HG03342 (cell line): ENCODE measurements at regions not wholly inside any gene's neighbourhood (a gene's known extent, or its start where the extent isn't known, plus 50 kb on each side); places are given as distances from the start of the nearest gene placed in this dataset.
"Not testable (repeated sequence)": the region's sequence is repeated elsewhere in the genome, so short reads cannot be mapped to it uniquely, and the experiment has no call there.

Experiments
- ATAC-seq: cut with Tn5 transposase; IDR thresholded peaks from one replicate; pipeline ENCODE4 v1.9.1; 2021; ENCODE audit warnings: mild to moderate bottlenecking, moderate library complexity; ENCODE audit not compliant: unreplicated experiment

DNA sequence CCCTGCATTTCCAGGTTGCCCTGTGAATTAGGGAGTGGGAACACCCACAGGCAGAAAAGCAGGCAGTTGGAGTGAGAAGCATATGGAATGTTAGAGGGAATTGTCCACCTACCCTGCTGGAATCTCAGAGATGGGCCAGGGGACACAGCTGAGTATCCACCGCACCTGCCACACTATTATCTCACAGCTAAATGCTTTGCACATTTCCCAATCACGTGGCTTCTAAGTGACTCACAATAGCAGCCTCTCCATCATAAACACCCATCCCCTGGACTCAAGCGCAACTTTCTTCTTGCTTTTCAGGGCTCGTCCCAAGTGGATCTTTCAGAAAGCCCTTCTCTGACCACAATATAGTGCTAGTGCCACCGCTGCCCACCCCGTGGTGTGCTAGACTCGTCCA, 389.0 kb upstream of the LMCD1 start:
- no peak for ATAC-seq

- ATAC-seq = no peak
These were observed 388.0 kb upstream of the LMCD1 start for GRCh38 chr3:8113626-8114025.

DNA sequence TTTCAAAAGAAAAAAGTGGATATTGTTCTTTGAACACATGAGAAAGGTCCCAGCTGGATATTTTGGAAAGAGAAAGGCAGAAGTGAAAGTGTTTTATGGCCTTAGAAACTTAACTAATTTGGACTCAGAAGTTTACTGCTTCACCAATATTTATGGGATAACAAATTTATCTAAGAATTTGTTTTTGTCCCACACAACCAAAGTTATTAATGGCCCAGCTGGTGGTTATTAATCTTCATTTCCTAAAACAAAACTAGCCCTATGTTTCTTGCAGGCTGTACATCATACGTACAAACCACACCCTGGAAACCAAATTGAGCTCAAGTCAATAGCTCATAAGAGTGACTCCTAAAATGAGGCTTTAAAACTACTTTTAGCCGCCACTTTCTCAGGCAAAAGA, 372.9 kb upstream of the LMCD1 start:
- no peak for ATAC-seq

DNA sequence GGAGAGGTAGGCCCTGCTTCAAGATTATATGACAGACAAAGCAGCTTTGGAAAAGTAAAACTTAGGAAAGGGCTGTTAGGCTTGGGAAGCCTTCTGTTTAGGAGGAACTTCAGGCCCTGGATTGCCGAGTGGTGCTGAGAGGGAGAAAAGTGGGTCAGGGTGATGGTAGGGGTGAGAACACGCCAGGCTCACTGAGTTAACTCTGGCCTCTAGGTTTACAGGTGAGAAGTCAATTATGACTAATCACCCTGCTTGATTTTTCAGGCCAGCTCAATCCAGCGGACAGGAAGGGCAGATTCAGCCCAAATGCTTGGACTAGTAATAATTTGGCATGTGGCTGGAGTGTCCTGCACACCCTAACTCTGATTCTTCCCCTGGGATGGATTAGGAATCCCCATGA, 365.1 kb upstream of the LMCD1 start:
- ATAC-seq = no peak

GRCh38 chr3:8143186-8143585, 358.4 kb upstream of the LMCD1 start:
- ATAC-seq = no peak

DNA sequence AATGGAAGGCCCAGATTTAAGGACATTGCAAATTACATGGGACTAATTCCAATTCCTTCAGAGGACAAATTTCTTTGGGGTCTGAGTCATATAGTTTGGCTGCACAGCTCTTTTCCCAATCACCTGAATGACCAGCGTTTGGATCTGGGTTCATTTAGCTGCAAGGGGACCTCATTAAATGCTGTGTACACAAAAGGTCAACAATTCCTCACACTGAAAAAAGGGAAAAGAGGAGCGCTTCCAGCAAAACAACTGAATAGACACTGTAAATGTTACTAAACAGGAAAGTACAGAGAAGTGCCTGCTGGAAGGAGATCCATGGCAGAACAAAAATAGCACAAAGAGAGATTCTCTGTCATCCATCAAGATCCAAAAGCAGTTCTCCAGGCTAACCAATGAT, 356.0 kb upstream of the LMCD1 start:
- no peak for ATAC-seq

DNA sequence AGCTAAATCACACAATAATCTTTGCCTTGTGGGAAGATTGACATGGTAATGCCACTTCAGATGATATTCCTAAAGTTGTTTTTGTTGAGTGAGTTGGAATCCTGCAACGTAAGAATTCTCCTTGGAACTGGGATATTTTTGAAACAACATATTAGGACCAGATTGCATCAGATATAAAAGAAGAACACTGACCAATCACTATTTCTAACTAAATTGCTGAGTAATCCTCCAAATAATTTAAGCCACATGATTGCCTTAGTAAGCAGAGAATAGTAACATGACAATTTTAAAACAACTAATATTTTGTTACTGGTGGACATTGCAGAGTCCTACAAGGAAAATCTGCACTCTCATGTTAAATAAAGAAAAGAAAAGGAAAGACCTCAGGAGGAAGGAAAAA, 353.9 kb upstream of the LMCD1 start:
- ATAC-seq = no peak

- ATAC-seq = no peak
These were observed 348.7 kb upstream of the LMCD1 start for GRCh38 chr3:8152821-8153418.

- ATAC-seq = no peak
These were observed 347.8 kb upstream of the LMCD1 start for GRCh38 chr3:8153800-8154199.

GRCh38 chr3:8154617-8155016, 347.0 kb upstream of the LMCD1 start:
- no peak for ATAC-seq

DNA sequence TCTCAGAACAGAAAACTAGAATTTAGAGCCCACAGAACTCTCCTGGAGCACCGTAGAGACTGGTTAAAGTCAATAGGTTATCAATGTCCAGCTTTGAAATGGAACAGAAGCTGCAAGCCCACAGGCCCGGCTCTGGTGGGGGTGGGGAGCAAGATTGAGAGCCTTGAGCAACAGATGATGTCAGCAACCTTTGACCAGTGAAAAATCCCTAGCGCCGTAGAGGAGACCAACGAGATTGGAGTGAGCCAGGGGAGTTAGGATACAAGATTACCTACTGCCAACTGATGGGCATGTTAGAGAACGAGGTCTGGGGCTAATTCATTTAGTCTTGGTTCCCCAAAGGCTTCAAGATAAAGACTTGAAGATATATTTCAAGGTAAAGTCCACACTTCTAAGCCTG, 345.5 kb upstream of the LMCD1 start:
- no peak for ATAC-seq

- no peak for ATAC-seq
These were observed 344.8 kb upstream of the LMCD1 start for GRCh38 chr3:8156831-8157230.

GRCh38 chr3:8157640-8158039, 344.0 kb upstream of the LMCD1 start:
- no peak for ATAC-seq

DNA sequence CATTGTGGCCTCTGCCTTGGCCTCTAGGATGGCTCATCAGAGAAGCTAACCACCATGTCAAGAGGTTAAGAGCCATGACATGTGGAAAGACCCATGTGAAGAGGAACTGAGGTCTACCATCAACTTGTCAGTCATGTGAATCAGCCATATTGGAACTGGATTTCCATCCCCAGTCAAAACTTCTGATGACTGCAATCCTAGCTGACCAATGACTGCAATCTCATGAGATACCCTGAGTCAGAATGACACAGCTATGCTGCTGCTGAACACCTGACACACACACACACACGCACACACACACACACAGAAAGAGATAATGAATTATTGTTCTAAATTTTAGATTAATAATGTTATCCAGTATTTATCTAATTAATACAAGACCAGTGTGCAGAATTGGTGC, 337.5 kb upstream of the LMCD1 start:
- ATAC-seq = no peak

DNA sequence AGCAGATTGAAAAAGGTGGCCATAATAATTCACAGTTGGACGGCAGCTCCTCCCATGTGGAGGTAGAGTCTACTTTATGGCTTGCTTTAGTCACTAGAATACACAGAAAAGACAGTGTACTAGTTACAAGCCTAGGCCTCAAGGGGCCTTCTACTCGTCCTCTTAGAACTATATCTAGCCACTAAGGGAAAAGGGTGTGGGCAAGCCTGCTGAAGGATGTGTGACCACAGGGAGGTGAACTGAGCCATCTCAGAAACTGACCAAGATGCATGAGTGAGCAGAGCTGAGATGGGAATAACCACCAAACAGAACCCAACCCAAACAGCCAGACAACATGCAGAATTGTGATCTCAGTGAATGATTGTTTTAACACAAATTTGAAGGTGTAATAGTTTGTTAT, 335.6 kb upstream of the LMCD1 start:
- no peak for ATAC-seq

DNA sequence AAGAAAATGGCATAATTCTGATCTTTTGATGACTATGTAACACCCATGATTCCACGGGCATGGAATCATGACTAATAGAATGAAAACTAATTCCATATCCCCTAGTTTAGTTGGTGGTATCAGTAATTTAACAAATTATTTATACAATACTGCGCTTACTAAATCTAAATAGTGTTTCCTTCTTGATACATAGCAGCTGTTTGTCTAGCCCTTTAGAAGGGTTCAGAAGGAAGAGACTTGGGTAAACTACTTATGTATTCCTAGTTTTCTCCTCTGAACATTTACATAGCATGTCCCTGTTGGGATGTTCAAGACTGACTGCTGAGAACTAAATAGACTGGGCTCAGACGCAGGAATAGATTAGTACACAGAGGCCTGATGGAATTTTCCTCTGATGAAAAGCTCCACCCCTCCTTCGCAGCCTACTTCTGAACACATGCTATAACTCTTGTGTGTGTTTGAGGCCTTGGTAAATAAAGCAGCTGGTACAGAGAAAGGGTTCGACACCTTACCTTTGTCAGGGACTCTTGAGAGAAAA, 330.6 kb upstream of the LMCD1 start:
- ATAC-seq = no peak

GRCh38 chr3:8173892-8174291, 327.7 kb upstream of the LMCD1 start:
- ATAC-seq = no peak

DNA sequence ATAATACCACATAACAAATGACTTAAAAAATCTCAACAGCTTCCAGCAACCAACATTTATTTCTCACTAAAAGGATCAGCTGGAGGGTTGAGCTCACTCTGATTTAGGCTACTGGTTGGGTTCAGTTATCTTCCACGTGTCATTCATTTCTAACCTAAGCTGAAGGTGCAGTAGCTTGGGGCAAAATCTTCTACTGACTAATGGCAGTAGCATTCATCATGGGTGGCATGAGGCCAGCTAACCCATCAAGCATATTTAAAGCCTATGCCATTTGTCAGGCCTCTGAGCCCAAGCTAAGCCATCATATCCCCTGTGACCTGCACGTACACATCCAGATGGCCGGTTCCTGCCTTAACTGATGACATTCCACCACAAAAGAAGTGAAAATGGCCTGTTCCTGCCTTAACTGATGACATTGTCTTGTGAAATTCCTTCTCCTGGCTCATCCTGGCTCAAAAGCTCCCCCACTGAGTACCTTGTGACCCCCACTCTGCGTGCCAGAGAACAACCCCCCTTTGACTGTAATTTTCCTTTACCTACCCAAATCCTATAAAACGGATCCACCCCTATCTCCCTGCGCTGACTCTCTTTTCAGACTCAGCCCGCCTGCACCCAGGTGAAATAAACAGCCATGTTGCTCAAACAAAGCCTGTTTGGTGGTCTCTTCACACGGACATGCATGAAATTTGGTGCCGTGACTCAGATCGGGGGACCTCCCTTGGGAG, 324.7 kb upstream of the LMCD1 start:
- not testable (repeated sequence) for ATAC-seq

GRCh38 chr3:8178516-8178915, 323.1 kb upstream of the LMCD1 start:
- not testable (repeated sequence) for ATAC-seq

GRCh38 chr3:8182904-8183303, 318.7 kb upstream of the LMCD1 start:
- ATAC-seq = no peak

DNA sequence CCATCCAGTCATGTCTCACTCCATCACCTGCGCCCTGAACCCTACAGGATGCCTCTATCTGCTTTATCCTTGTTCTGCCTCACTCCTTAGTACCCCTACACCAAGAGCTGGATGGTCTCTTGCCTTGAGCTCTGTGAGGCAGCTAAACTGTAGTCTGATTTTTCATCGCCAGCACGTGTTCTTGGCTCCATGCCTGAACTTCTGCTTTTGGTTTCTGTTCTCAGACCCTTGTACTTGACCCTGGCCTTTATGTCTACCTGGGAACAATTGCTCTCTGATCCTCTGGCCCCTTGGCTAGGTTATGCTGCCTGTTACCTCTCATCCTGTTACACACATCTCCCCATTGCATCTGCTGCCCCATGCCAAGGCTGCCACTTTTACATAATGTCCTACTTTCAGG, 318.0 kb upstream of the LMCD1 start:
- peak; percentile 95 for ATAC-seq

DNA sequence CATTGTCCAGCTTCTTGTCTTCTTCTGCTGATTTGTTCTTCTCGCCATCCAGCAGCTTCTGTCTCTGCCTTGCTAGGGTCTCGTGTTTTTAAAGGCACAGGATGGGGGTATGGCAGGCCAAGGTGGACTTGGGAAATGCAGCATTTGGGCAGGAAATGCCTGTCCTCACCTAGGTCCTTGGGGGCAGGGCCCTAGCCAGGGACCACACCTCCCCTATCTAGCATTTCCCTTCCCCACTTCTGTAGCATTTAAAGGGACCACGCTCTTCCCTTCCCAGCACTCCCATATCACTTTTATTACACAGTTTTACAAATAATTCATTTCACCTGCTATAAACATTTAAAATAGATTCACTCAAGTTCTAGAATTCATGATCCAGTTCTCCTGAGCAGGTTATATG, 315.4 kb upstream of the LMCD1 start:
- no peak for ATAC-seq

- no peak for ATAC-seq
These were observed 313.6 kb upstream of the LMCD1 start for GRCh38 chr3:8187996-8188395.
